ENCODE measurements at regions not wholly inside any gene's neighbourhood (a gene's known extent, or its start where the extent isn't known, plus 50 kb on each side); places are given as distances from the start of the nearest gene placed in this dataset.

DNA sequence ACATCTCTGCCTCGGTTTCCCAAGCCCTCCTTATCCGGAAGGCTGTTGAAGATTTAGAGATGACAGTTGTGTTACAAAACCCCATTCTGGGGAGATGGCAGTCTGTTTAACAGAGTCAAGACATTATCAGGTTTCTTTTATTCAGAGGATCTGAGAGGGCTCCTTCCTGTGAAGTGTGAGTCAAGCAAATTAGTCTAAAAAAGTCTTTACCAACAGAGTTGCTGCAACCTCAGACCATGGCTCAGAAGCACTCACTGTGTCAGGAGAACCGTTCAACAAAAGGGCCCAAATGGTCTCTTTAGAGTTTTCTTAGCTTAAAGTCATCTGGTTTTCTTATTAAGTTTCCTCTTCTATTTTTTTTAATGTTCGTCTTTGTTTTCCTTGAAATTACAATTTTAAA, 717.8 kb downstream of the EPM2A start:
- TF ChIP-seq, protein P1, sequence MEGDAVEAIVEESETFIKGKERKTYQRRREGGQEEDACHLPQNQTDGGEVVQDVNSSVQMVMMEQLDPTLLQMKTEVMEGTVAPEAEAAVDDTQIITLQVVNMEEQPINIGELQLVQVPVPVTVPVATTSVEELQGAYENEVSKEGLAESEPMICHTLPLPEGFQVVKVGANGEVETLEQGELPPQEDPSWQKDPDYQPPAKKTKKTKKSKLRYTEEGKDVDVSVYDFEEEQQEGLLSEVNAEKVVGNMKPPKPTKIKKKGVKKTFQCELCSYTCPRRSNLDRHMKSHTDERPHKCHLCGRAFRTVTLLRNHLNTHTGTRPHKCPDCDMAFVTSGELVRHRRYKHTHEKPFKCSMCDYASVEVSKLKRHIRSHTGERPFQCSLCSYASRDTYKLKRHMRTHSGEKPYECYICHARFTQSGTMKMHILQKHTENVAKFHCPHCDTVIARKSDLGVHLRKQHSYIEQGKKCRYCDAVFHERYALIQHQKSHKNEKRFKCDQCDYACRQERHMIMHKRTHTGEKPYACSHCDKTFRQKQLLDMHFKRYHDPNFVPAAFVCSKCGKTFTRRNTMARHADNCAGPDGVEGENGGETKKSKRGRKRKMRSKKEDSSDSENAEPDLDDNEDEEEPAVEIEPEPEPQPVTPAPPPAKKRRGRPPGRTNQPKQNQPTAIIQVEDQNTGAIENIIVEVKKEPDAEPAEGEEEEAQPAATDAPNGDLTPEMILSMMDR (IDR thresholded peaks at IDR 0.05) = no peak
- TF ChIP-seq EZH2 (IDR thresholded peaks at IDR 0.05; ENCODE audit: borderline replicate concordance, insufficient read depth, low read depth, low read length, poor library complexity, severe bottlenecking) = no peak
